HEK293 (cell line): ENCODE measurements at regions not wholly inside any gene's neighbourhood (a gene's known extent, or its start where the extent isn't known, plus 50 kb on each side); places are given as distances from the start of the nearest gene placed in this dataset.
A peak's percentile ranks its signal among the peaks of the same experiment; 100 is the strongest.

ENCODE experiments used
- EGR2 ChIP-seq: fragments of 450-650 bp; formaldehyde crosslinking; IDR thresholded peaks from 2 replicates; pipeline ENCODE4 v1.5.1; 2016; ENCODE audit warnings: low read depth, missing biosample characterization, missing genetic modification characterization
- GFI1B ChIP-seq: fragments of 450-650 bp; formaldehyde crosslinking; IDR thresholded peaks from 2 replicates; pipeline ENCODE4 v1.5.1; 2016; ENCODE audit warnings: missing biosample characterization, missing genetic modification characterization
- GLI2 ChIP-seq: fragments of 450-650 bp; formaldehyde crosslinking; IDR thresholded peaks from 2 replicates; pipeline ENCODE4; 2017; ENCODE audit warnings: missing biosample characterization, missing genetic modification characterization, low read depth, borderline replicate concordance
- KLF8 ChIP-seq: fragments of 450-650 bp; formaldehyde crosslinking; IDR thresholded peaks from 2 replicates; pipeline ENCODE4 v1.5.1; 2016; ENCODE audit warnings: missing biosample characterization, missing genetic modification characterization
- MZF1 ChIP-seq: fragments of 450-650 bp; formaldehyde crosslinking; IDR thresholded peaks from 2 replicates; pipeline ENCODE4 v1.5.1; 2017; ENCODE audit warnings: missing biosample characterization, missing genetic modification characterization, borderline replicate concordance
- SETDB1 ChIP-seq: IDR thresholded peaks from one replicate; pipeline ENCODE4 v1.6.1; 2017; ENCODE audit warnings: mild to moderate bottlenecking, low read length, moderate library complexity, mixed read lengths; ENCODE audit not compliant: insufficient read length
- ZBTB20 ChIP-seq: fragments of 450-650 bp; formaldehyde crosslinking; IDR thresholded peaks from 2 replicates; pipeline ENCODE4 v1.5.1; 2016; ENCODE audit warnings: missing biosample characterization, missing genetic modification characterization
- ZBTB7A ChIP-seq: fragments of 450-650 bp; formaldehyde crosslinking; IDR thresholded peaks from 2 replicates; pipeline ENCODE4 v1.5.1; 2016; ENCODE audit warnings: low read depth, missing biosample characterization, missing genetic modification characterization
- ZFP37 ChIP-seq: fragments of 450-650 bp; formaldehyde crosslinking; IDR thresholded peaks from 2 replicates; pipeline ENCODE4 v1.5.1; 2016; ENCODE audit warnings: missing biosample characterization, missing genetic modification characterization
- ZFP41 ChIP-seq: fragments of 450-650 bp; formaldehyde crosslinking; IDR thresholded peaks from 2 replicates; pipeline ENCODE4 v1.5.1; 2016; ENCODE audit warnings: missing biosample characterization, missing genetic modification characterization, borderline replicate concordance
- ZNF114 ChIP-seq: fragments of 450-650 bp; formaldehyde crosslinking; IDR thresholded peaks from 2 replicates; pipeline ENCODE4 v1.5.0; 2017; ENCODE audit warnings: missing biosample characterization, missing genetic modification characterization
- ZNF146 ChIP-seq: fragments of 450-650 bp; formaldehyde crosslinking; IDR thresholded peaks from 2 replicates; pipeline ENCODE4 v1.5.1; 2016; ENCODE audit warnings: missing biosample characterization, missing genetic modification characterization
- ZNF175 ChIP-seq: fragments of 450-650 bp; formaldehyde crosslinking; IDR thresholded peaks from 2 replicates; pipeline ENCODE4 v1.5.1; 2016; ENCODE audit warnings: missing biosample characterization, missing genetic modification characterization
- ZNF19 ChIP-seq: fragments of 450-650 bp; formaldehyde crosslinking; IDR thresholded peaks from 2 replicates; pipeline ENCODE4; 2016; ENCODE audit warnings: missing biosample characterization, missing genetic modification characterization, low read depth
- ZNF202 ChIP-seq: fragments of 450-650 bp; formaldehyde crosslinking; IDR thresholded peaks from 2 replicates; pipeline ENCODE4 v1.5.1; 2016; ENCODE audit warnings: missing biosample characterization, missing genetic modification characterization, borderline replicate concordance
- ZNF211 ChIP-seq: fragments of 450-650 bp; formaldehyde crosslinking; IDR thresholded peaks from 2 replicates; pipeline ENCODE4 v1.5.1; 2016; ENCODE audit warnings: low read depth, missing biosample characterization, missing genetic modification characterization
- ZNF223 ChIP-seq: fragments of 450-650 bp; formaldehyde crosslinking; IDR thresholded peaks from 2 replicates; pipeline ENCODE4 v1.5.1; 2016; ENCODE audit warnings: missing biosample characterization, missing genetic modification characterization
- ZNF274 ChIP-seq, 2 experiments: fragments of 200-500 bp in 1 of 2; fragments of 450-650 bp in 1 of 2; sonication (Bioruptor generic) in 1 of 2; formaldehyde crosslinking in 1 of 2; IDR thresholded peaks; 2 replicates each; pipeline versions ENCODE4 v1.5.1 to v1.6.1; 2014 to 2016; ENCODE audit warnings: borderline replicate concordance in 1 of 2, inconsistent platforms in 1 of 2, low read length in 1 of 2, missing biosample characterization in 1 of 2, missing genetic modification characterization in 1 of 2
- ZNF433 ChIP-seq: fragments of 450-650 bp; formaldehyde crosslinking; IDR thresholded peaks from 2 replicates; pipeline ENCODE4 v1.5.1; 2016; ENCODE audit warnings: missing biosample characterization, missing genetic modification characterization, low read depth
- ZNF48 ChIP-seq: fragments of 450-650 bp; formaldehyde crosslinking; IDR thresholded peaks from 2 replicates; pipeline ENCODE4 v1.5.1; 2016; ENCODE audit warnings: missing biosample characterization, missing genetic modification characterization
- ZNF521 ChIP-seq: fragments of 450-650 bp; formaldehyde crosslinking; IDR thresholded peaks from 2 replicates; pipeline ENCODE4 v1.5.1; 2017; ENCODE audit warnings: missing biosample characterization, mild to moderate bottlenecking, missing genetic modification characterization
- ZNF558 ChIP-seq: fragments of 450-650 bp; formaldehyde crosslinking; IDR thresholded peaks from 2 replicates; pipeline ENCODE4 v1.5.1; 2016; ENCODE audit warnings: missing biosample characterization, missing genetic modification characterization
- ZNF571 ChIP-seq: fragments of 450-650 bp; formaldehyde crosslinking; IDR thresholded peaks from 2 replicates; pipeline ENCODE4 v1.5.0; 2017; ENCODE audit warnings: missing biosample characterization, missing genetic modification characterization
- ZNF623 ChIP-seq: fragments of 450-650 bp; formaldehyde crosslinking; IDR thresholded peaks from 2 replicates; pipeline ENCODE4 v1.5.1; 2016; ENCODE audit warnings: missing biosample characterization, missing genetic modification characterization
- ZNF664 ChIP-seq: fragments of 450-650 bp; formaldehyde crosslinking; IDR thresholded peaks from 2 replicates; pipeline ENCODE4 v1.5.1; 2016; ENCODE audit warnings: missing biosample characterization, missing genetic modification characterization
- ZNF677 ChIP-seq: fragments of 450-650 bp; IDR thresholded peaks from 2 replicates; pipeline ENCODE4 v1.5.0; 2018; ENCODE audit warnings: missing biosample characterization, mild to moderate bottlenecking, missing genetic modification characterization, moderate library complexity
- ZNF701 ChIP-seq: fragments of 450-650 bp; formaldehyde crosslinking; IDR thresholded peaks from 2 replicates; pipeline ENCODE4 v1.5.1; 2016; ENCODE audit warnings: missing biosample characterization, missing genetic modification characterization
- ZNF768 ChIP-seq: fragments of 450-650 bp; formaldehyde crosslinking; IDR thresholded peaks from 2 replicates; pipeline ENCODE4 v1.5.1; 2018; ENCODE audit warnings: missing biosample characterization, mild to moderate bottlenecking, missing genetic modification characterization
- ZNF777 ChIP-seq: fragments of 450-650 bp; formaldehyde crosslinking; IDR thresholded peaks from 2 replicates; pipeline ENCODE4 v1.5.1; 2017; ENCODE audit warnings: missing biosample characterization, missing genetic modification characterization, borderline replicate concordance
- ZNF791 ChIP-seq: fragments of 450-650 bp; formaldehyde crosslinking; IDR thresholded peaks from 2 replicates; pipeline ENCODE4 v1.5.1; 2016; ENCODE audit warnings: missing biosample characterization, missing genetic modification characterization
- TF ChIP-seq, protein P1 (sequence below): fragments of 450-650 bp; formaldehyde crosslinking; IDR thresholded peaks from 2 replicates; pipeline ENCODE4 v1.5.1; 2016; ENCODE audit warnings: missing biosample characterization, missing genetic modification characterization
- TF ChIP-seq, protein P2 (sequence below): fragments of 450-650 bp; formaldehyde crosslinking; IDR thresholded peaks from 2 replicates; pipeline ENCODE4 v1.5.0; 2017; ENCODE audit warnings: missing biosample characterization, missing genetic modification characterization, borderline replicate concordance
- TF ChIP-seq, protein P3 (sequence below): fragments of 450-650 bp; formaldehyde crosslinking; IDR thresholded peaks from 2 replicates; pipeline ENCODE4 v1.5.1; 2016; ENCODE audit warnings: missing biosample characterization, missing genetic modification characterization
- TF ChIP-seq, protein P4 (sequence below): IDR thresholded peaks from 2 replicates; pipeline ENCODE4 v1.6.1; 2011; ENCODE audit warnings: mild to moderate bottlenecking, low read depth, low read length, borderline replicate concordance

DNA sequence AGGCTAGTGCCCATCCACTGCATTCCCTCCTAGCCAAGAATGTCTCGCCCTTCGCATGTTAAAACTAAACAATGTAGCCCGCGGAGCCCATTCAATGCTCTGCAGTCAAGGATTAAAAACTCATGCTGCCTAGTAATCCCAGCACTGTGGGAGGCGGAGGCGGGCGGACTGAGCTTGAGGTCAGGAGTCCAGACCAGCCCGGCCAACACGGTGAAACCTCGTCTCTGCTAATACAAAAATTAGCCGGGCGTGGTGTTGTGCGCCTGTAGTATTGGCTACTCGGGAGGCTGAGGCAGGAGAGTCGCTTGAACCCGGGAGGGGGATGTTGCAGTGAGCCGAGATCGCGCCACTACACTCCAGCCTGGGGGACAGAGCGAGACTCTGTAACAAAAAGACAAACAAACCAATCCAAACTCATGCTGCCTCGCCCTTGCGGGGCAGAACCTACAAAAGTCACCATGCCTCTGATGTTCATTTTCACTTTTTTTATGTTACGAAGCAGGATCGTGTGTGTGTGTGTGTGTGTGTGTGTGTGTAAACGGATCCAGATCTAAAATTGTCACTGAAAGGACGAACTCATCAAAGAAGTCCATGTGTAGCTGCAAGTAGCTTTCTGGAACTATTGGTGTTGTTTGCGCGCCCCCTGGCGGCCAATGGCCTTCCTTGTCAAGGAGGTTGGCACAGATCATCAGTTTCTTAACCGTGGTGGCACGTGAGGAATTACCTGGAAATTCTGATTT lies 54.8 kb upstream of the SPESP1 start (continued):
- TF ChIP-seq ZNF677 (no peak), ZNF19 (tag by site-specific recombination) (no peak), ZNF146 (tag by site-specific recombination) (no peak), ZFP41 (no peak), ZNF211 (tag by site-specific recombination) (no peak), ZNF558 (tag by site-specific recombination) (peak; percentile 63; the same call in 1 of the 2 replicates), ZNF274 (IDR thresholded peaks at IDR 0.05; ENCODE audit: low read length) (no peak), ZNF274 (tag by site-specific recombination; IDR thresholded peaks at IDR 0.05; ENCODE audit: borderline replicate concordance) (no peak), MZF1 (tag by site-specific recombination) (no peak), ZNF768 (tag by site-specific recombination) (no peak), KLF8 (tag by site-specific recombination) (0 out of 2 replicates have a peak, but pooled peaks have one; percentile 60), EGR2 (tag by site-specific recombination) (peak; percentile 67), ZNF48 (tag by site-specific recombination) (no peak), ZNF202 (no peak), SETDB1 (no peak), ZFP37 (tag by site-specific recombination) (peak; percentile 91; the same call in 1 of the 2 replicates), ZNF223 (no peak), GLI2 (no peak), ZNF777 (tag by site-specific recombination) (no peak), ZNF114 (tag by site-specific recombination) (no peak), ZNF623 (tag by site-specific recombination) (no peak), ZNF521 (tag by site-specific recombination) (no peak), ZNF433 (tag by site-specific recombination) (no peak), ZBTB7A (no peak), GFI1B (tag by site-specific recombination) (no peak), ZNF791 (no peak), ZNF571 (tag by site-specific recombination) (no peak), ZNF701 (tag by site-specific recombination) (no peak), ZNF664 (tag by site-specific recombination) (0 out of 2 replicates have a peak, but pooled peaks have one; percentile 27), ZBTB20 (tag by site-specific recombination) (peak; percentile 63), ZNF175 (tag by site-specific recombination) (no peak)
- TF ChIP-seq, protein P1, sequence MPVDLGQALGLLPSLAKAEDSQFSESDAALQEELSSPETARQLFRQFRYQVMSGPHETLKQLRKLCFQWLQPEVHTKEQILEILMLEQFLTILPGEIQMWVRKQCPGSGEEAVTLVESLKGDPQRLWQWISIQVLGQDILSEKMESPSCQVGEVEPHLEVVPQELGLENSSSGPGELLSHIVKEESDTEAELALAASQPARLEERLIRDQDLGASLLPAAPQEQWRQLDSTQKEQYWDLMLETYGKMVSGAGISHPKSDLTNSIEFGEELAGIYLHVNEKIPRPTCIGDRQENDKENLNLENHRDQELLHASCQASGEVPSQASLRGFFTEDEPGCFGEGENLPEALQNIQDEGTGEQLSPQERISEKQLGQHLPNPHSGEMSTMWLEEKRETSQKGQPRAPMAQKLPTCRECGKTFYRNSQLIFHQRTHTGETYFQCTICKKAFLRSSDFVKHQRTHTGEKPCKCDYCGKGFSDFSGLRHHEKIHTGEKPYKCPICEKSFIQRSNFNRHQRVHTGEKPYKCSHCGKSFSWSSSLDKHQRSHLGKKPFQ, result no peak
- TF ChIP-seq, protein P2, sequence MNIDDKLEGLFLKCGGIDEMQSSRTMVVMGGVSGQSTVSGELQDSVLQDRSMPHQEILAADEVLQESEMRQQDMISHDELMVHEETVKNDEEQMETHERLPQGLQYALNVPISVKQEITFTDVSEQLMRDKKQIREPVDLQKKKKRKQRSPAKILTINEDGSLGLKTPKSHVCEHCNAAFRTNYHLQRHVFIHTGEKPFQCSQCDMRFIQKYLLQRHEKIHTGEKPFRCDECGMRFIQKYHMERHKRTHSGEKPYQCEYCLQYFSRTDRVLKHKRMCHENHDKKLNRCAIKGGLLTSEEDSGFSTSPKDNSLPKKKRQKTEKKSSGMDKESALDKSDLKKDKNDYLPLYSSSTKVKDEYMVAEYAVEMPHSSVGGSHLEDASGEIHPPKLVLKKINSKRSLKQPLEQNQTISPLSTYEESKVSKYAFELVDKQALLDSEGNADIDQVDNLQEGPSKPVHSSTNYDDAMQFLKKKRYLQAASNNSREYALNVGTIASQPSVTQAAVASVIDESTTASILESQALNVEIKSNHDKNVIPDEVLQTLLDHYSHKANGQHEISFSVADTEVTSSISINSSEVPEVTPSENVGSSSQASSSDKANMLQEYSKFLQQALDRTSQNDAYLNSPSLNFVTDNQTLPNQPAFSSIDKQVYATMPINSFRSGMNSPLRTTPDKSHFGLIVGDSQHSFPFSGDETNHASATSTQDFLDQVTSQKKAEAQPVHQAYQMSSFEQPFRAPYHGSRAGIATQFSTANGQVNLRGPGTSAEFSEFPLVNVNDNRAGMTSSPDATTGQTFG (tag by site-specific recombination), result no peak
- TF ChIP-seq, protein P3, sequence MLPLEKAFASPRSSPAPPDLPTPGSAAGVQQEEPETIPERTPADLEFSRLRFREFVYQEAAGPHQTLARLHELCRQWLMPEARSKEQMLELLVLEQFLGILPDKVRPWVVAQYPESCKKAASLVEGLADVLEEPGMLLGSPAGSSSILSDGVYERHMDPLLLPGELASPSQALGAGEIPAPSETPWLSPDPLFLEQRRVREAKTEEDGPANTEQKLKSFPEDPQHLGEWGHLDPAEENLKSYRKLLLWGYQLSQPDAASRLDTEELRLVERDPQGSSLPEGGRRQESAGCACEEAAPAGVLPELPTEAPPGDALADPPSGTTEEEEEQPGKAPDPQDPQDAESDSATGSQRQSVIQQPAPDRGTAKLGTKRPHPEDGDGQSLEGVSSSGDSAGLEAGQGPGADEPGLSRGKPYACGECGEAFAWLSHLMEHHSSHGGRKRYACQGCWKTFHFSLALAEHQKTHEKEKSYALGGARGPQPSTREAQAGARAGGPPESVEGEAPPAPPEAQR, result no peak
- TF ChIP-seq, protein P4, sequence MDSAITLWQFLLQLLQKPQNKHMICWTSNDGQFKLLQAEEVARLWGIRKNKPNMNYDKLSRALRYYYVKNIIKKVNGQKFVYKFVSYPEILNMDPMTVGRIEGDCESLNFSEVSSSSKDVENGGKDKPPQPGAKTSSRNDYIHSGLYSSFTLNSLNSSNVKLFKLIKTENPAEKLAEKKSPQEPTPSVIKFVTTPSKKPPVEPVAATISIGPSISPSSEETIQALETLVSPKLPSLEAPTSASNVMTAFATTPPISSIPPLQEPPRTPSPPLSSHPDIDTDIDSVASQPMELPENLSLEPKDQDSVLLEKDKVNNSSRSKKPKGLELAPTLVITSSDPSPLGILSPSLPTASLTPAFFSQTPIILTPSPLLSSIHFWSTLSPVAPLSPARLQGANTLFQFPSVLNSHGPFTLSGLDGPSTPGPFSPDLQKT, result no peak
